Fibroblast of mammary gland (primary cell): ENCODE measurements at regions not wholly inside any gene's neighbourhood (a gene's known extent, or its start where the extent isn't known, plus 50 kb on each side); places are given as distances from the start of the nearest gene placed in this dataset.

Experiments used
- DNase-seq: peaks from one replicate; pipeline ENCODE4 v3.0.0-alpha.2; 2010; ENCODE audit warnings: low read depth
- H3K4me3 ChIP-seq: 2 replicates; pipeline ENCODE4 v1.5.1; 2011; ENCODE audit warnings: low read depth, mild to moderate bottlenecking, low read length, moderate library complexity; ENCODE audit not compliant: control insufficient read depth
- TF ChIP-seq, protein P1 (sequence below): conservative IDR thresholded peaks from 2 replicates; pipeline ENCODE4 v1.5.1; 2011; ENCODE audit warnings: low read depth, low read length, inconsistent platforms; ENCODE audit not compliant: control insufficient read depth, insufficient read depth

DNA sequence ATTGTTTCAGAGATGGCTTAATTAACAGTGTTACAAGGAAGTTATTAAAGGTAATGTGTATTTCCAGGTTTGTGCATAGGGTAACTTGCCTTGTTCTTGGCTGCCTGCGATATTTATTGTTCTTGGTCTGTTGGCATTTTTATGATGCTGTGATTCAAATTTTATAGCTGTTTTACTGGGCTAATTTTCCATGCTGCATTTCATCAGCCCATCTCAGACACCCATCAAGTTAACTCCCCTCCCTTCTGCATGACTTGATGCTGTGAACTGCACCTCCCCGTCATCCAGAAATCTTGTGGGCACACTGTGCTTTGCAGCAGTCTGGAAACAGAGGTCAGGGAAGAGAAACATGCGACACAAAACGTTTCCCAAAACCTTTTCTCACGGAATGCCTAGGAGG lies 1049.2 kb downstream of the AACS start:
- TF ChIP-seq, protein P1, sequence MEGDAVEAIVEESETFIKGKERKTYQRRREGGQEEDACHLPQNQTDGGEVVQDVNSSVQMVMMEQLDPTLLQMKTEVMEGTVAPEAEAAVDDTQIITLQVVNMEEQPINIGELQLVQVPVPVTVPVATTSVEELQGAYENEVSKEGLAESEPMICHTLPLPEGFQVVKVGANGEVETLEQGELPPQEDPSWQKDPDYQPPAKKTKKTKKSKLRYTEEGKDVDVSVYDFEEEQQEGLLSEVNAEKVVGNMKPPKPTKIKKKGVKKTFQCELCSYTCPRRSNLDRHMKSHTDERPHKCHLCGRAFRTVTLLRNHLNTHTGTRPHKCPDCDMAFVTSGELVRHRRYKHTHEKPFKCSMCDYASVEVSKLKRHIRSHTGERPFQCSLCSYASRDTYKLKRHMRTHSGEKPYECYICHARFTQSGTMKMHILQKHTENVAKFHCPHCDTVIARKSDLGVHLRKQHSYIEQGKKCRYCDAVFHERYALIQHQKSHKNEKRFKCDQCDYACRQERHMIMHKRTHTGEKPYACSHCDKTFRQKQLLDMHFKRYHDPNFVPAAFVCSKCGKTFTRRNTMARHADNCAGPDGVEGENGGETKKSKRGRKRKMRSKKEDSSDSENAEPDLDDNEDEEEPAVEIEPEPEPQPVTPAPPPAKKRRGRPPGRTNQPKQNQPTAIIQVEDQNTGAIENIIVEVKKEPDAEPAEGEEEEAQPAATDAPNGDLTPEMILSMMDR = no peak
- no peak overlapping the region for H3K4me3 ChIP-seq
- DNase-seq = no peak

DNA sequence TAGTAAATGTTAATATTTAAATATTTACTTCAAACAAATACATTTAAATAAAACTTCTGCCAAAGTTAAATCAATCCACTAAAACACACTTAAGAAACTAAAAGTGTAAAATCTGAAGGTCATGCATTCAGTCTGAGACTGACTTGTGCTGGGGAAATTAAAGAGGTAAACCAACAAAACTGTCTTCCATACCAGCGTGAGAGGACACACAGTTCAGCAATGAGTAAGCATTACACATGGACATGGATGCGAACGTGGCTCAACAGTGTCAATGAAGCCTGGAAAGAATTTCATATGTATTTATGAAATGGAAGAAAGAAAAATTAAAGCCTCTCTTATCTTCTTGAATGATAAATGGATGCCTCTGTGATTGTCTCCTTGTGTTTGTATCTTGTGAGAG lies 1052.3 kb downstream of the AACS start:
- DNase-seq = no peak
- TF ChIP-seq, protein P1 = no peak
- no peak overlapping the region for H3K4me3 ChIP-seq

DNA sequence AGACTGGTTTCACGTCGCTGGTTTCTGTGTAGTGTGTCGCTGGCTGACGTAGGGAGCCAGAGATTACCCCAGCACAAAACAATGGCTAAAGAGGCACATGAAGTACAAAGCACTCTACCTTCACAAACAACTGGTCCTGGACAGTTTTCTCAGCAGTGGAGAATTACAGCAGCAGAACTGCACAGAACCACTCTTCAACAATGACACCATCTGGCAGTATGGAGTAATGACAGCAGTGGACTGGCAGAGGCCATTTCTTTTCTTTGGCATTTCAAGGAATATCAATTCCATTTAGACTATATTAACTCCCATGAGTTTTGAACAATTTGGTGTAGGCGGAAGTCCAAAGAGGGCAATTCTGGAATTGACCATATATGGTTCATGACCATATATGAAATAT lies 1074.1 kb downstream of the AACS start:
- no peak for DNase-seq

DNA sequence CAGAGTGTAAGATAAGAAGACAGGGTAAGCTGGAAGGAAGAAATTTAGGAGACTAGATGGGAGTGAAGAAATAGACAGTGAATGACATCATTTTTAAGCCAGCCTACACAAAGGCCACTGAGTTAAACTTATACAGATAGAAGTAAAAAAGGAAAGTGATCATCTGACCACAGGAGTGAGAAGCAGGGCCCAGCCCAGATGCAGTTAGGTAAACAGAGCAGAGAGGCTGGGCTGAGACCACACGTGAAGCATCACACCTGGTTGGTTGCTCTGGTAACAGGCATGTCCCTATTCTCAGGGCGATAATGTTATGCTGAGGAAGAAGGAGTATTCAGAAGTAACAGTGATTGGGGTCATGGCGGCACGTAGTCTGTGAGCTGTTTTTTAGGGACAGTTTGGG lies 1079.4 kb downstream of the AACS start:
- no peak for DNase-seq
- TF ChIP-seq, protein P1 = no peak

More for the DNA sequence above, 1074.1 kb downstream of the AACS start:
- H3K4me3 ChIP-seq = no peak overlapping the region
- TF ChIP-seq, protein P1 = peak; percentile 6

DNA sequence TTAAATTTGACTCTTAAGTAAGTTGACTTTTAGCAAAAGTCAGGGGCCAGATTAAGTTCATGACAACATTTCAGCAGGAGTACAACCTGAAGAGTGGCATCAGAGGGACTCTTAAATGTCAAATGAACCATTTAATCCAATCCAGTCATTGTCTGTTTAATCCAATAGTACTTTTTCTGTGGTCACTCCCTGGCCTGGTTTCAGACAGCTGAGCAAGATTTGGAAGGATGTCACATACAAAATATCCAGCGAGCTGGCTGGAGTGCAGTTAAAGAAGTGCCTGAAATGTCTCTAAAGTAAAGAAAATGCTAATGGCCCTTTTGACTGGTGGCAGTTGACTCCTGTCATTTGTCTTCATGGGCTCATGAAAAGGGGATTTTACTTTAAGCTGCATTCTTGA lies 1082.1 kb downstream of the AACS start:
- no peak overlapping the region for H3K4me3 ChIP-seq
- DNase-seq = no peak
- TF ChIP-seq, protein P1 = no peak

More for the DNA sequence above, 1079.4 kb downstream of the AACS start:
- H3K4me3 ChIP-seq = no peak overlapping the region

DNA sequence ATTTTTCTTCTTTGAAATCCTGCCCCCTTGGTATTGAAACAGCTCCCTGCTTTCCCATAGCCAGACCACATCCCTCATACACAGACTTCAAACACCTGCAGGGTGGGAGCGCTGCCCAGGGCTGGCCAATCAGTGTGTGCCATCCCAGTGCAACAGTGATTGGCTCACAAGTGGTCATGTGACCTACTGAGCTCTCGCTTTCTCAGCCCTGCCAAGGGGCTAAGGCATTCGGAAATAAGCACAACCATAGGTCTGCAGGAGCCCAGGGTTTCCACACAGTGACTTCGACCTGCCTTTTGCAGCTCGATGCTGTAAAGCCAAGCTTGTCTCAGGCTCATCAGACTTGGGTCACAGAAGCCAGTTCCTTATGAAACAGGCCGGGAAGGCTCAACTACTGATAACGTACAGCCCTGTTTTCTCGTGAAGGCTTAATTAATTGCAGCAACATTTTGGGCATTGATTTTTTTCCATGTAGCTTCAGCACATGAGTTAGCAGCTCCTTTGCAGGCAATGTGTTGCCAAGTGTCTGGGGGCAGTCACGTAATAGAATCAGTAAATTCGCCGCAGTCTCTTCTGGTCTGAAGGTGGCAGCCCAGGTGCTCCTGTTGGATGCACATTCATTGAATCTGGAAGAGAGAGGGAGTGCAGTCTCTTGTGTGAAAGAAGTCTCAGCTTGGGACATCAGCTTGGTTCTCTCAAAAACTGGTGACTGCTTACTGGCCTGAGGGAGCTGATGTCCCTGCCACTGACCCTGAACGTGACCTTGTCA lies 1091.8 kb downstream of the AACS start:
- H3K4me3 ChIP-seq = no peak overlapping the region
- no peak for DNase-seq
- TF ChIP-seq, protein P1 = no peak
